ENCODE measurements at regions not wholly inside any gene's neighbourhood (a gene's known extent, or its start where the extent isn't known, plus 50 kb on each side); places are given as distances from the start of the nearest gene placed in this dataset.
A peak's percentile ranks its signal among the peaks of the same experiment; 100 is the strongest.

DNA sequence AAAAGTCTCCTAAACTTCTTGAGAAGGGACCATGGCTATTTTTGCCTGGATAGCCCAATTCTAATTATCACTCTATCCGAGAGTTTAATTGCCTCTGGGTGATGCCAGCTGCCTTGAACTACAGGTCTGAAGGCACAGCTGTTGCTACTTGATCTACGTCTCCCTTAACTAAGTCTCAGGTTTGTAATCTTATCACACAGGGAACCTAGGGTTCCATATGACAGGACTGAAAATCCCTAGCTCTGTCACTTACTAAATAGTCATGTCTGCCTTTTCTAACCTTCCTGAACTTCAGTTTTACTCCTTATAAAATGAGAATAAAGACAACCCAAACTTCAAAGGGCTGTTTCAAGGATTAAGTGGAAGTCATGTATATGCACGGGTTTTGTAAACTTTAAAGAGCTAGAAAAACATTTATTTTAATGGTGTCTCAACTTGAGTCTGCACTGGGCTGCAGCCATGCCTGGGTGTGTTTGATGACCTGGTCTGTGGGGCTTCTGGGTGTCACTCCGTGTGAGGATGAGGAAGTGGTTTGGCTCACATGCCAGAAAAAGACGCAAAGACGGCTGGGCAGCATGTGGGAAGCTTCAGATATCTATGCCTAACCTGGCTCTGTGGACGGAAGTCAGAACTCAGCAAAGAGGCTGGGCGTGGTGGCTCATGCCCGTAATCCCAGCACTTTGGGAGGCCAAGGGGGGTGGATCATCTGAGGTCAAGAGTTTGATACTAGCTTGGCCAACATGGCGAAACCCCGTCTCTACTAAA, 129.3 kb upstream of the SLC44A1 start:
- DNase-seq (ENCODE audit: low spot score) (no peak), ATAC-seq (no peak)
- 0 out of 3 replicates have a peak, but pooled peaks cover under 1% of the 10 kb centered on the region for H3K9me3 Mint-ChIP-seq
- no peak overlapping the region for H3K27ac Mint-ChIP-seq
- no peak overlapping the region for H3K4me2 ChIP-seq
- no peaks in the 10 kb centered on the region for H4K20me1 ChIP-seq (replicated peaks; ENCODE audit: insufficient read depth)
- no peaks in the 10 kb centered on the region for H3K36me3 ChIP-seq (ENCODE audit: insufficient read depth)
- no peaks in the 10 kb centered on the region; the same call in 1 of the 2 replicates for H3K9me2 ChIP-seq (ENCODE audit: insufficient read depth)
- H3K79me2 ChIP-seq (replicated peaks; ENCODE audit: insufficient read depth): no peaks in the 10 kb centered on the region
- TF ChIP-seq JUNB (IDR thresholded peaks at IDR 0.05; ENCODE audit: unreplicated experiment) (no peak), EZH2phosphoT487 (IDR thresholded peaks at IDR 0.05; ENCODE audit: unreplicated experiment) (no peak), ZNF462 (CRISPR knock-in tag; IDR thresholded peaks at IDR 0.05) (no peak)
- TF ChIP-seq, protein P1, sequence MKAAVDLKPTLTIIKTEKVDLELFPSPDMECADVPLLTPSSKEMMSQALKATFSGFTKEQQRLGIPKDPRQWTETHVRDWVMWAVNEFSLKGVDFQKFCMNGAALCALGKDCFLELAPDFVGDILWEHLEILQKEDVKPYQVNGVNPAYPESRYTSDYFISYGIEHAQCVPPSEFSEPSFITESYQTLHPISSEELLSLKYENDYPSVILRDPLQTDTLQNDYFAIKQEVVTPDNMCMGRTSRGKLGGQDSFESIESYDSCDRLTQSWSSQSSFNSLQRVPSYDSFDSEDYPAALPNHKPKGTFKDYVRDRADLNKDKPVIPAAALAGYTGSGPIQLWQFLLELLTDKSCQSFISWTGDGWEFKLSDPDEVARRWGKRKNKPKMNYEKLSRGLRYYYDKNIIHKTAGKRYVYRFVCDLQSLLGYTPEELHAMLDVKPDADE (IDR thresholded peaks at IDR 0.05): no peak
- H3K4me3 ChIP-seq: no peak overlapping the region
- H3K27me3 ChIP-seq (ENCODE audit: insufficient read depth): no peaks in the 10 kb centered on the region
- no peak overlapping the region for H3K4me3 Mint-ChIP-seq
- no peaks in the 10 kb centered on the region for H3K27me3 Mint-ChIP-seq (ENCODE audit: insufficient read depth, low read depth, poor library complexity)
- H3K4me1 ChIP-seq (ENCODE audit: insufficient read depth): no peaks in the 10 kb centered on the region
- no peak overlapping the region for H3K27ac ChIP-seq (ENCODE audit: low read depth)
- H3K4me1 Mint-ChIP-seq: peaks cover 8% of the 10 kb centered on the region
- 0 out of 2 replicates have a peak overlapping the region, but pooled peaks have one; percentile 43 for H2AFZ ChIP-seq
- no peaks in the 10 kb centered on the region for H3F3A ChIP-seq (replicated peaks; ENCODE audit: low read depth)
- no peaks in the 10 kb centered on the region for H3K36me3 Mint-ChIP-seq (ENCODE audit: low read depth)
